ENCODE measurements at regions not wholly inside any gene's neighbourhood (a gene's known extent, or its start where the extent isn't known, plus 50 kb on each side); places are given as distances from the start of the nearest gene placed in this dataset.
"Not testable (repeated sequence)": the region's sequence is repeated elsewhere in the genome, so short reads cannot be mapped to it uniquely, and the experiment has no call there.

- not testable (repeated sequence) for DNase-seq
Observed at GRCh38 chr18:75987913-75988312, 507.1 kb downstream of the ZNF516 start.

GRCh38 chr18:75984853-75985252 is 510.2 kb downstream of the ZNF516 start:
- DNase-seq = no peak

- no peak for DNase-seq
Observed at GRCh38 chr18:75981102-75981501, 513.9 kb downstream of the ZNF516 start.

GRCh38 chr18:75977081-75977480 is 518.0 kb downstream of the ZNF516 start:
- DNase-seq = no peak

- no peak for DNase-seq
Observed at GRCh38 chr18:75970212-75970611, 524.8 kb downstream of the ZNF516 start.

GRCh38 chr18:75966431-75966830 is 528.6 kb downstream of the ZNF516 start:
- no peak for DNase-seq

GRCh38 chr18:75962036-75962572 is 532.9 kb downstream of the ZNF516 start:
- DNase-seq = no peak

GRCh38 chr18:75960356-75960755 is 532.9 kb upstream of the SMIM21 start:
- DNase-seq = not testable (repeated sequence)

GRCh38 chr18:75959150-75959549 is 531.6 kb upstream of the SMIM21 start:
- DNase-seq = no peak

GRCh38 chr18:75958683-75959082 is 531.2 kb upstream of the SMIM21 start:
- no peak for DNase-seq

GRCh38 chr18:75945265-75945933 is 517.9 kb upstream of the SMIM21 start:
- DNase-seq = no peak

GRCh38 chr18:75937306-75937705 is 509.8 kb upstream of the SMIM21 start:
- no peak for DNase-seq

- DNase-seq = no peak
Observed at GRCh38 chr18:75936862-75937261, 509.4 kb upstream of the SMIM21 start.

GRCh38 chr18:75931079-75931478 is 503.6 kb upstream of the SMIM21 start:
- no peak for DNase-seq

- DNase-seq = no peak
Observed at GRCh38 chr18:75928706-75929105, 501.2 kb upstream of the SMIM21 start.

- no peak for DNase-seq
Observed at GRCh38 chr18:75927791-75928190, 500.3 kb upstream of the SMIM21 start.

GRCh38 chr18:75926811-75927210 is 499.3 kb upstream of the SMIM21 start:
- DNase-seq = no peak

GRCh38 chr18:75923169-75923568 is 495.7 kb upstream of the SMIM21 start:
- no peak for DNase-seq

- no peak for DNase-seq
Observed at GRCh38 chr18:75916624-75916982, 489.1 kb upstream of the SMIM21 start.

GRCh38 chr18:75915941-75916623 is 488.6 kb upstream of the SMIM21 start:
- no peak for DNase-seq

- DNase-seq = no peak
Observed at GRCh38 chr18:75912829-75913228, 485.3 kb upstream of the SMIM21 start.

GRCh38 chr18:75904416-75904815 is 476.9 kb upstream of the SMIM21 start:
- DNase-seq = no peak

- DNase-seq = no peak
Observed at GRCh38 chr18:75898651-75899050, 471.1 kb upstream of the SMIM21 start.

GRCh38 chr18:75897386-75897785 is 469.9 kb upstream of the SMIM21 start:
- DNase-seq = no peak

- DNase-seq = no peak
Observed at GRCh38 chr18:75896865-75897264, 469.4 kb upstream of the SMIM21 start.

All from inflammatory macrophage treated with lipopolysaccharide for 1 hour (primary cell).